ENCODE measurements at regions not wholly inside any gene's neighbourhood (a gene's known extent, or its start where the extent isn't known, plus 50 kb on each side); places are given as distances from the start of the nearest gene placed in this dataset.

DNA sequence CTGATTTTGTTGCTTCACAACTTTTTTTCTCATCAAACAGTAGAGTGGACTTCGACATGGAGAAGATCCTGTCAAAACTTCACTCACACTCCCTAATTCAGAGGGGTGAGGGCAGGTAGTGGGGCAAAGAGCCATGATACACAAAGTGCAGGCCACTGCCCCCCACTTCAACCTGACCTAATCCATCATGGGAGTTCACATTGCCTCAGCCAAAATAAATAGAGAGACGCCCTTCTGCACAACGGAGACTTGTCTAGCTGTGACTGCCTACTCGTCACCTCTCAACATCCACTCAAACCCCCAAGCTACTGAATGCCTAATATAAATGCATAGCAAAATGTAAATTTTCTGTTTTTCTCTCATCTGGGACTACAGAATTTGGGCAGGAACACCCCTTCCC is 213.2 kb downstream of the PMP22 start:
- no peak for TF ChIP-seq CTCF (IDR thresholded peaks at IDR 0.05)
- TF ChIP-seq POLR2AphosphoS5 (IDR thresholded peaks at IDR 0.05): no peak
- no peak for TF ChIP-seq EP300 (IDR thresholded peaks at IDR 0.05)

Data from esophagus muscularis mucosa (tissue), 4 donors.